ENCODE measurements at regions not wholly inside any gene's neighbourhood (a gene's known extent, or its start where the extent isn't known, plus 50 kb on each side); places are given as distances from the start of the nearest gene placed in this dataset.
A peak's percentile ranks its signal among the peaks of the same experiment; 100 is the strongest.

- no peak overlapping the region for H3K27ac ChIP-seq (ENCODE audit: poor library complexity, severe bottlenecking)
- no peak for TF ChIP-seq CTCF (IDR thresholded peaks at IDR 0.05; ENCODE audit: poor library complexity, severe bottlenecking)
- DNase-seq (ENCODE audit: low spot score) (no peak), ATAC-seq (ENCODE audit: low read depth) (no peak)
- H3K36me3 ChIP-seq (ENCODE audit: low read depth) = no peaks in the 10 kb centered on the region
- H3K9me3 ChIP-seq (ENCODE audit: severe bottlenecking) = no peaks in the 10 kb centered on the region
- no peaks in the 10 kb centered on the region for H3K27me3 ChIP-seq (ENCODE audit: insufficient read depth, poor library complexity, severe bottlenecking)
- no peak overlapping the region for H3K4me3 ChIP-seq (ENCODE audit: severe bottlenecking)
- H3K4me1 ChIP-seq (ENCODE audit: insufficient read depth, poor library complexity, severe bottlenecking) = peaks cover 8% of the 10 kb centered on the region
Measured at GRCh38 chr9:116088396-116088795, 65.2 kb upstream of the PAPPA start.

- peaks cover 8% of the 10 kb centered on the region for H3K4me1 ChIP-seq (ENCODE audit: insufficient read depth, poor library complexity, severe bottlenecking)
- H3K4me3 ChIP-seq (ENCODE audit: severe bottlenecking) = no peak overlapping the region
- H3K36me3 ChIP-seq (ENCODE audit: low read depth) = no peaks in the 10 kb centered on the region
- ATAC-seq (ENCODE audit: low read depth) = no peak
- H3K27ac ChIP-seq (ENCODE audit: poor library complexity, severe bottlenecking) = no peak overlapping the region
- H3K9me3 ChIP-seq (ENCODE audit: severe bottlenecking) = no peaks in the 10 kb centered on the region
- no peaks in the 10 kb centered on the region for H3K27me3 ChIP-seq (ENCODE audit: insufficient read depth, poor library complexity, severe bottlenecking)
- DNase-seq (ENCODE audit: low spot score) = no peak
- TF ChIP-seq CTCF (IDR thresholded peaks at IDR 0.05; ENCODE audit: poor library complexity, severe bottlenecking) = no peak
Measured at GRCh38 chr9:116090030-116090770, 63.4 kb upstream of the PAPPA start.

GRCh38 chr9:116094846-116095245 is 58.7 kb upstream of the PAPPA start:
- Histone ChIP-seq H3K4me1 (ENCODE audit: insufficient read depth, poor library complexity, severe bottlenecking) (peaks cover 12% of the 10 kb centered on the region), H3K27me3 (ENCODE audit: insufficient read depth, poor library complexity, severe bottlenecking) (no peaks in the 10 kb centered on the region), H3K36me3 (ENCODE audit: low read depth) (no peaks in the 10 kb centered on the region), H3K4me3 (ENCODE audit: severe bottlenecking) (no peak overlapping the region), H3K27ac (ENCODE audit: poor library complexity, severe bottlenecking) (no peak overlapping the region), H3K9me3 (ENCODE audit: severe bottlenecking) (no peaks in the 10 kb centered on the region)
- ATAC-seq (ENCODE audit: low read depth) = peak; percentile 51; the same call in 1 of the 3 replicates
- TF ChIP-seq CTCF (IDR thresholded peaks at IDR 0.05; ENCODE audit: poor library complexity, severe bottlenecking) = no peak
- no peak for DNase-seq (ENCODE audit: low spot score)

GRCh38 chr9:116095403-116095802 is 58.2 kb upstream of the PAPPA start:
- ATAC-seq (ENCODE audit: low read depth) (no peak), DNase-seq (ENCODE audit: low spot score) (no peak)
- TF ChIP-seq CTCF (IDR thresholded peaks at IDR 0.05; ENCODE audit: poor library complexity, severe bottlenecking) = no peak
- no peak overlapping the region for H3K4me3 ChIP-seq (ENCODE audit: severe bottlenecking)
- peaks cover 17% of the 10 kb centered on the region for H3K4me1 ChIP-seq (ENCODE audit: insufficient read depth, poor library complexity, severe bottlenecking)
- H3K9me3 ChIP-seq (ENCODE audit: severe bottlenecking) = no peaks in the 10 kb centered on the region
- H3K36me3 ChIP-seq (ENCODE audit: low read depth) = no peaks in the 10 kb centered on the region
- peak overlapping the region; percentile 36 for H3K27ac ChIP-seq (ENCODE audit: poor library complexity, severe bottlenecking)
- no peaks in the 10 kb centered on the region for H3K27me3 ChIP-seq (ENCODE audit: insufficient read depth, poor library complexity, severe bottlenecking)

GRCh38 chr9:116096046-116096445 is 57.5 kb upstream of the PAPPA start:
- Histone ChIP-seq H3K27me3 (ENCODE audit: insufficient read depth, poor library complexity, severe bottlenecking) (no peaks in the 10 kb centered on the region), H3K4me3 (ENCODE audit: severe bottlenecking) (no peak overlapping the region), H3K9me3 (ENCODE audit: severe bottlenecking) (no peaks in the 10 kb centered on the region), H3K27ac (ENCODE audit: poor library complexity, severe bottlenecking) (peak overlapping the region; percentile 36), H3K4me1 (ENCODE audit: insufficient read depth, poor library complexity, severe bottlenecking) (peaks cover 24% of the 10 kb centered on the region), H3K36me3 (ENCODE audit: low read depth) (no peaks in the 10 kb centered on the region)
- DNase-seq (ENCODE audit: low spot score) = no peak
- TF ChIP-seq CTCF (IDR thresholded peaks at IDR 0.05; ENCODE audit: poor library complexity, severe bottlenecking) = no peak
- peak; percentile 71 for ATAC-seq (ENCODE audit: low read depth)
